ENCODE measurements at regions not wholly inside any gene's neighbourhood (a gene's known extent, or its start where the extent isn't known, plus 50 kb on each side); places are given as distances from the start of the nearest gene placed in this dataset.
A peak's percentile ranks its signal among the peaks of the same experiment; 100 is the strongest.

DNA sequence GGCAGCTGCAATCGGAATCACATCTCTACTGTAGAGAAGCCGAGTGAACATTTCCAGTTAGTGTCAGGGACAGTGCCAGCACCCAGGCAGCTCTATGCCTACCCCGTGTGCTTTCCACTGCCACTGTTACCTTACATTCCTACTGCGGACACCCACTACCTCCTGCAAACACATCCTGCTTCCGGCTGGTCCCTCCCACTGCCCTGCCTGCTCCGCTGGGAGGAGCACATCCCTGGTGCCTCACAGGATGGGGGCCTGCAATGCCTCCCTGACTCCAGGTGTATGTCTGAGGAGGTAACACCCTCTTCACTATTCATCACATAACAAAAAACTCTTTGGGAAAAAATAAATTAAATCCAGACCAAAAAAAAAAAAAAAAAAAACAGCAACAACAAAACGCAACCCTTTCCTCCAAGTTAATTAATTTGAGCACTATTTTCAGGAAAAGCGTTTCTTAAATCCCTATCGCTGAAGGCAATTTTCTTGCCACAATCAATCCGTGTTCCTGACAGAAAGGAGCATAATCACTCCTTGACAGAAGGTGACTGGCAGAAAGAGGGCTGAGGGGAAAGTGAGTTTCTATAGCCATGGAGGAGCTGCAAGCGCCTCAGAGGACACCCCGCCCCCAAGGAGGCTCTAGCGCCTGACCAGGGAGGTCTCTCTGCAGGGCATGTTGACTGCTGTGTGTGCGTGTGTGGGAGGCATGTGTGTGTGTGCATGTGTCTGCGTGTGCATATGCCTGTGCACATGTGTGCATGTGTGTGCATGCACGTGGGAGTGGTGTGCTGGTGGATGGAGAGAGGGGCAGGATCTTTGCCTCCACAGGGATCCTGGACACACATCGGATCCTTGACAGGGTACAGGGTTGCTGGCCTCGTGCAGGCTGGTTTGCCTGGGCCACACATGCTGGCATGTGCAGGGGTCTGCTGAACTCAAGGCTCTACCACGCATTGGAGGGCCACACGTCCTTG is 134.8 kb upstream of the NTM start:
- TF ChIP-seq, protein P1, sequence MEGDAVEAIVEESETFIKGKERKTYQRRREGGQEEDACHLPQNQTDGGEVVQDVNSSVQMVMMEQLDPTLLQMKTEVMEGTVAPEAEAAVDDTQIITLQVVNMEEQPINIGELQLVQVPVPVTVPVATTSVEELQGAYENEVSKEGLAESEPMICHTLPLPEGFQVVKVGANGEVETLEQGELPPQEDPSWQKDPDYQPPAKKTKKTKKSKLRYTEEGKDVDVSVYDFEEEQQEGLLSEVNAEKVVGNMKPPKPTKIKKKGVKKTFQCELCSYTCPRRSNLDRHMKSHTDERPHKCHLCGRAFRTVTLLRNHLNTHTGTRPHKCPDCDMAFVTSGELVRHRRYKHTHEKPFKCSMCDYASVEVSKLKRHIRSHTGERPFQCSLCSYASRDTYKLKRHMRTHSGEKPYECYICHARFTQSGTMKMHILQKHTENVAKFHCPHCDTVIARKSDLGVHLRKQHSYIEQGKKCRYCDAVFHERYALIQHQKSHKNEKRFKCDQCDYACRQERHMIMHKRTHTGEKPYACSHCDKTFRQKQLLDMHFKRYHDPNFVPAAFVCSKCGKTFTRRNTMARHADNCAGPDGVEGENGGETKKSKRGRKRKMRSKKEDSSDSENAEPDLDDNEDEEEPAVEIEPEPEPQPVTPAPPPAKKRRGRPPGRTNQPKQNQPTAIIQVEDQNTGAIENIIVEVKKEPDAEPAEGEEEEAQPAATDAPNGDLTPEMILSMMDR (IDR thresholded peaks at IDR 0.05) = no peak
- Histone ChIP-seq H3K4me3 (no peak overlapping the region), H3K9ac (ENCODE audit: low read depth in 2 of 2, low read length in 2 of 2) (no peak overlapping the region), H3K9me3 (no peaks in the 10 kb centered on the region), H3K4me1 (no peaks in the 10 kb centered on the region), H3K27ac (no peak overlapping the region), H3K36me3 (no peaks in the 10 kb centered on the region), H3K27me3 (no peaks in the 10 kb centered on the region)
- intact Hi-C loops (cut with DNase I) = no loop called here
- DNase-seq = no peak

DNA sequence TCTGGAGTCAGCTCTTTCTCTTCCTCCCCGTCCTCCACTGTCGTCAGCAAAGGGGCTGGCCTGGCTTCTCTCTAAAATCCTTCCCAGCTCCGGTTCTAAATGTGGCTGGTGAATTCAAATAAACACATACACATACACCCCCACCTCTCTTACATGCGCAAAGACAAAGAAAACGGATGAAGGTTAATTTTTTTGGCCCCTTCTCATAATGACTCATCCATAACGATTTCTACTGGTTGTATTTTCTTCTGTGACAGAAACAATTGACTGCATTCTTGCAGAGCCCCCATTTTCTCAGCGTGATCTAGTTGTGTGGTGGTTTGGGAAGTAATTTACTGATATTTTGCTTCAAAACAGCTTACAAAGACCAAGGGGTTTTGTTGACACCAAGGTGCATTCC is 130.0 kb upstream of the NTM start:
- intact Hi-C loops (cut with DNase I) = loop anchor here (10.0 kb wide), 1 partner anchor 434 kb away; no protein-coding TSS in a partner anchor
- Histone ChIP-seq H3K9me3 (no peaks in the 10 kb centered on the region), H3K9ac (ENCODE audit: low read depth in 2 of 2, low read length in 2 of 2) (no peak overlapping the region), H3K36me3 (no peaks in the 10 kb centered on the region), H3K27ac (no peak overlapping the region), H3K4me1 (no peaks in the 10 kb centered on the region), H3K4me3 (no peak overlapping the region), H3K27me3 (no peaks in the 10 kb centered on the region)
- no peak for DNase-seq
- TF ChIP-seq, protein P1 (IDR thresholded peaks at IDR 0.05) = no peak

DNA sequence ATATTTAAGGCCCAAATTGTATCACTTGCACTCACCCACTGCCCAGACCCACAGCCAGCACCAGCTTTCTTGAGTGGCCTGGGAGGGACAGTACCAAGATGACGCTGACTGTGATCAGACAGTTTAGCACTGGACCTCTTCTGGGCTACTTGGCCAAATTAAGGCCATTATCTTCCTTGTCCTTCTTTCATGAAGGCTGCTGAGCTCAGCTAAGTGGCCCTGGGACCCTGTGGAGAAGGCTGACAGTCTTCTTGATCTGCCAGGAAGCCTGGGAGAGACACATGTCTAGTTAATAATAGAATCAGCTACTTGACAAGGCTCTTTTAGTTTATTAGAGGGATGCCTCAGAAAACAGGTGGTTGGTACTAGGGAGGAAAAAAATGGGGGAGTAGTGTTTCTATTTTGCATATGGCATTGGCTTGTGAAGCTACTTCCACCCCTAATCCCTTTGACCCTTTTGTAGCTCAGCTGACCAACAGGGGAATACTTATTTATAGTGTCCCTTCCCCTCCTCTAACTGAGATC is 127.9 kb upstream of the NTM start:
- Histone ChIP-seq H3K9me3 (no peaks in the 10 kb centered on the region), H3K9ac (ENCODE audit: low read depth in 2 of 2, low read length in 2 of 2) (no peak overlapping the region), H3K27me3 (no peaks in the 10 kb centered on the region), H3K4me3 (no peak overlapping the region), H3K4me1 (no peaks in the 10 kb centered on the region), H3K27ac (no peak overlapping the region), H3K36me3 (no peaks in the 10 kb centered on the region)
- TF ChIP-seq, protein P1 (IDR thresholded peaks at IDR 0.05) = no peak
- intact Hi-C loops (cut with DNase I) = loop anchor here (10.0 kb wide), 1 partner anchor 432 kb away; no protein-coding TSS in a partner anchor
- DNase-seq = no peak

DNA sequence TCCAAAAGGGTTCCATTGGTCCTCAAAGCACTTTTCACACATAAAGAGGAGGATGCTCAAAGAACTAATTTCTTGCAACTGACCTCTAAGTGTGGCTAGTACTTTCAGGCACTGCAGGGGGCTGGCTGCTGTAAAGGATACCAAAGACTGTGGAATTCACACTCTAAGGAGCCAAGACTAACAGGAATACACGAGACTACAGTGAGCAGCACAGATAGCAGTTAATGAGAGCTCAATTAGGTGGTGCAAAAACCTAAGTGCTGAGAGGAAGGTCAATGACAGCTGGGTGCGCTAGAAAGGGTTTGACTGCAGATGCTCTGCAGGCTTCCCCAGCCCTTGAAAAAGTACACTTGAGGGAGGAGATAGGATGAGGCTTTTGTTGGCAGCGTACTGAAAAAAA is 124.3 kb upstream of the NTM start:
- intact Hi-C loops (cut with DNase I) = loop anchor here (2.0 to 10.0 kb wide), 2 partner anchors 265 to 429 kb away; no protein-coding TSS in a partner anchor
- DNase-seq = no peak
- TF ChIP-seq, protein P1 (IDR thresholded peaks at IDR 0.05) = no peak
- no peak overlapping the region for H3K4me3 ChIP-seq
- no peak overlapping the region for H3K9ac ChIP-seq (ENCODE audit: low read depth in 2 of 2, low read length in 2 of 2)
- no peaks in the 10 kb centered on the region for H3K9me3 ChIP-seq
- H3K4me1 ChIP-seq = no peaks in the 10 kb centered on the region
- H3K27ac ChIP-seq = no peak overlapping the region
- H3K27me3 ChIP-seq = no peaks in the 10 kb centered on the region
- H3K36me3 ChIP-seq = no peaks in the 10 kb centered on the region

DNA sequence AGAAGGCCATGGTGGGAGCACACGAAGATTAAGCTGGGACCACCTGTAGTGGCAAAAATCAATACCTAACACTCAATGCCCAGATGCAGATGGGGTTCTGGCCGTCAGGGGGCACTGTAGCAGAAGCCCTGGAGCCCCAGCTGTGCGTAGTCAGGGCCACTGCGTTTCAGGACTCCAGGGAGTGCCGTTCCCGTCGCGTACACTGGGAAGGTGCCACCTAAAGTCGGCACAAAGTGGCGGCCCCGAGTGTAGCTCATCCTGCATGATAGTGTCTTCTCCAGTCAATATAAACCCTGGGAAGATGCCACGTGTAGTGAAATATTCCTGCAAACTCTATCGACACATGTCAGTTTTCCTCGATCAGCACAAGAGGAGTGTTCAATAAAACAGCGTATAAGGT is 123.8 kb upstream of the NTM start:
- Histone ChIP-seq H3K27me3 (no peaks in the 10 kb centered on the region), H3K27ac (no peak overlapping the region), H3K4me3 (no peak overlapping the region), H3K9ac (ENCODE audit: low read depth in 2 of 2, low read length in 2 of 2) (no peak overlapping the region), H3K36me3 (no peaks in the 10 kb centered on the region), H3K4me1 (no peaks in the 10 kb centered on the region), H3K9me3 (no peaks in the 10 kb centered on the region)
- intact Hi-C loops (cut with DNase I) = loop anchor here (2.0 to 10.0 kb wide), 2 partner anchors 264 to 428 kb away; no protein-coding TSS in a partner anchor
- TF ChIP-seq, protein P1 (IDR thresholded peaks at IDR 0.05) = peak; percentile 40
- peak; percentile 45 for DNase-seq
